ENCODE measurements at regions not wholly inside any gene's neighbourhood (a gene's known extent, or its start where the extent isn't known, plus 50 kb on each side); places are given as distances from the start of the nearest gene placed in this dataset.

GRCh38 chr3:162175878-162176277, 679.3 kb downstream of the OTOL1 start:
- Histone ChIP-seq H3K9ac (no peak overlapping the region), H3K27me3 (ENCODE audit: insufficient read depth) (no peaks in the 10 kb centered on the region), H3F3A (replicated peaks; ENCODE audit: insufficient read depth) (no peaks in the 10 kb centered on the region), H3K4me3 (ENCODE audit: low read depth in 2 of 2, low read length in 1 of 2) (no peak overlapping the region), H3K9me3 (no peaks in the 10 kb centered on the region), H3K4me1 (ENCODE audit: control insufficient read depth in 1 of 2, insufficient read depth in 2 of 2, low read depth in 1 of 2, low read length in 1 of 2) (no peaks in the 10 kb centered on the region), H4K20me1 (ENCODE audit: insufficient read depth) (no peaks in the 10 kb centered on the region), H3K36me3 (replicated peaks in 1 of 2; ENCODE audit: control insufficient read depth in 1 of 2, insufficient read depth in 2 of 2, low read length in 1 of 2) (no peaks in the 10 kb centered on the region), H2AFZ (ENCODE audit: low read depth) (no peak overlapping the region), H3K9me2 (no peaks in the 10 kb centered on the region), H3K27ac (ENCODE audit: low read depth in 2 of 2, low read length in 1 of 2) (no peak overlapping the region), H3K79me2 (ENCODE audit: insufficient read depth) (no peaks in the 10 kb centered on the region), H3K4me2 (no peak overlapping the region)
- DNase-seq: no peak
- TF ChIP-seq ZBTB33 (IDR thresholded peaks at IDR 0.05; ENCODE audit: borderline replicate concordance, low read depth): no peak
- no peak for TF ChIP-seq PBX3 (IDR thresholded peaks at IDR 0.05)
- TF ChIP-seq TEAD4 (IDR thresholded peaks at IDR 0.05; ENCODE audit: borderline replicate concordance, insufficient read depth): no peak
- no peak for TF ChIP-seq GATA2 (CRISPR knock-in tag; IDR thresholded peaks at IDR 0.05)
- TF ChIP-seq RFX5 (IDR thresholded peaks at IDR 0.05; ENCODE audit: low read length): no peak
- TF ChIP-seq EP300 (IDR thresholded peaks at IDR 0.05; ENCODE audit: borderline replicate concordance in 1 of 2, low read depth in 1 of 2, low read length in 1 of 2): no peak
- no peak for TF ChIP-seq MAX (IDR thresholded peaks at IDR 0.05; ENCODE audit: low read depth)
- no peak for TF ChIP-seq EZH2phosphoT487 (IDR thresholded peaks at IDR 0.05; ENCODE audit: borderline replicate concordance, low read depth)
- TF ChIP-seq USF2 (IDR thresholded peaks at IDR 0.05; ENCODE audit: borderline replicate concordance, low read depth, low read length): no peak
- no peak for TF ChIP-seq SIN3A (IDR thresholded peaks at IDR 0.05; ENCODE audit: borderline replicate concordance, low read depth, low read length)
- TF ChIP-seq RAD21 (IDR thresholded peaks at IDR 0.05; ENCODE audit: low read length): no peak
- no peak for TF ChIP-seq SMC3 (IDR thresholded peaks at IDR 0.05; ENCODE audit: low read depth, low read length)
- no peak for TF ChIP-seq YY1 (IDR thresholded peaks at IDR 0.05; ENCODE audit: low read depth)
- no peak for TF ChIP-seq NRF1 (IDR thresholded peaks at IDR 0.05; ENCODE audit: low read depth, low read length)
- WGBS (ENCODE audit: low lambda C conversion rate): 65% methylated on average over 3 of the region's 3 CpGs
- POLR2A ChIA-PET: no interaction called here
- CTCF ChIA-PET: no interaction called here

- no peaks in the 10 kb centered on the region for H3K36me3 ChIP-seq (replicated peaks in 1 of 2; ENCODE audit: control insufficient read depth in 1 of 2, insufficient read depth in 2 of 2, low read length in 1 of 2)
- H3K4me2 ChIP-seq: no peak overlapping the region
- H4K20me1 ChIP-seq (ENCODE audit: insufficient read depth): no peaks in the 10 kb centered on the region
- ChIA-PET CTCF (no interaction called here), POLR2A (no interaction called here)
- H3K9me2 ChIP-seq: no peaks in the 10 kb centered on the region
- TF ChIP-seq RXRA (IDR thresholded peaks at IDR 0.05; ENCODE audit: borderline replicate concordance, low read depth) (no peak), GABPA (IDR thresholded peaks at IDR 0.05; ENCODE audit: low read depth) (no peak), SMC3 (IDR thresholded peaks at IDR 0.05; ENCODE audit: low read depth, low read length) (no peak), RFX5 (IDR thresholded peaks at IDR 0.05; ENCODE audit: low read length) (no peak), FOSL2 (IDR thresholded peaks at IDR 0.05; ENCODE audit: borderline replicate concordance, low read depth) (no peak), TEAD4 (IDR thresholded peaks at IDR 0.05; ENCODE audit: borderline replicate concordance, insufficient read depth) (no peak)
- H3K4me1 ChIP-seq (ENCODE audit: control insufficient read depth in 1 of 2, insufficient read depth in 2 of 2, low read depth in 1 of 2, low read length in 1 of 2): no peaks in the 10 kb centered on the region
- no peaks in the 10 kb centered on the region for H3K9me3 ChIP-seq
- H2AFZ ChIP-seq (ENCODE audit: low read depth): no peak overlapping the region
- H3K4me3 ChIP-seq (ENCODE audit: low read depth in 2 of 2, low read length in 1 of 2): no peak overlapping the region
- H3K79me2 ChIP-seq (ENCODE audit: insufficient read depth): no peaks in the 10 kb centered on the region
- no peak for DNase-seq
- H3K27me3 ChIP-seq (ENCODE audit: insufficient read depth): no peaks in the 10 kb centered on the region
- no peaks in the 10 kb centered on the region for H3F3A ChIP-seq (replicated peaks; ENCODE audit: insufficient read depth)
- no peak overlapping the region for H3K9ac ChIP-seq
- WGBS (ENCODE audit: low lambda C conversion rate): 92% methylated on average over 1 of the region's 1 CpG
- no peak overlapping the region for H3K27ac ChIP-seq (ENCODE audit: low read depth in 2 of 2, low read length in 1 of 2)
These were observed 686.8 kb downstream of the OTOL1 start for GRCh38 chr3:162183440-162183839.
